ENCODE measurements at regions not wholly inside any gene's neighbourhood (a gene's known extent, or its start where the extent isn't known, plus 50 kb on each side); places are given as distances from the start of the nearest gene placed in this dataset.

GRCh38 chr13:31068119-31068423 lies 93.6 kb downstream of the HSPH1 start:
- peak; percentile 54 for ATAC-seq

GRCh38 chr13:31067416-31068118 lies 94.1 kb downstream of the HSPH1 start:
- ATAC-seq: peak; percentile 78
- no peak for TF ChIP-seq ISL1 (CRISPR knock-in tag; IDR thresholded peaks at IDR 0.05)
- TF ChIP-seq CREB5 (CRISPR knock-in tag; IDR thresholded peaks at IDR 0.05; ENCODE audit: low read depth): no peak
- TF ChIP-seq OSR1 (CRISPR knock-in tag; IDR thresholded peaks at IDR 0.05): no peak
- TF ChIP-seq TCF4 (CRISPR knock-in tag; IDR thresholded peaks at IDR 0.05; ENCODE audit: borderline replicate concordance): no peak
- no peak for TF ChIP-seq PPARA (CRISPR knock-in tag; IDR thresholded peaks at IDR 0.05; ENCODE audit: borderline replicate concordance)
- TF ChIP-seq BACH2 (CRISPR knock-in tag; IDR thresholded peaks at IDR 0.05; ENCODE audit: borderline replicate concordance): no peak
- no peak for TF ChIP-seq ARNTL (CRISPR knock-in tag; IDR thresholded peaks at IDR 0.05; ENCODE audit: borderline replicate concordance, low read depth)
- TF ChIP-seq TSHZ2 (CRISPR knock-in tag; IDR thresholded peaks at IDR 0.05): no peak
- TF ChIP-seq SNAI2 (CRISPR knock-in tag; IDR thresholded peaks at IDR 0.05): no peak
- TF ChIP-seq CSRNP3 (CRISPR knock-in tag; IDR thresholded peaks at IDR 0.05): no peak
- no peak for TF ChIP-seq CSDC2 (CRISPR knock-in tag; IDR thresholded peaks at IDR 0.05)
- no peak for TF ChIP-seq PATZ1 (CRISPR knock-in tag; IDR thresholded peaks at IDR 0.05; ENCODE audit: borderline replicate concordance)

More at GRCh38 chr13:31068119-31068423, 93.6 kb downstream of the HSPH1 start:
- TF ChIP-seq ARNTL (CRISPR knock-in tag; IDR thresholded peaks at IDR 0.05; ENCODE audit: borderline replicate concordance, low read depth): no peak
- no peak for TF ChIP-seq ZNF565 (CRISPR knock-in tag; conservative IDR thresholded peaks at IDR 0.05; ENCODE audit: low read depth)
- no peak for TF ChIP-seq GLIS3 (CRISPR knock-in tag; IDR thresholded peaks at IDR 0.05)
- TF ChIP-seq POU6F1 (CRISPR knock-in tag; IDR thresholded peaks at IDR 0.05; ENCODE audit: borderline replicate concordance, low read depth): no peak
- TF ChIP-seq OSR1 (CRISPR knock-in tag; IDR thresholded peaks at IDR 0.05): no peak
- no peak for TF ChIP-seq PPARA (CRISPR knock-in tag; IDR thresholded peaks at IDR 0.05; ENCODE audit: borderline replicate concordance)
- TF ChIP-seq ISL1 (CRISPR knock-in tag; IDR thresholded peaks at IDR 0.05): no peak
- TF ChIP-seq ZC3H10 (CRISPR knock-in tag; IDR thresholded peaks at IDR 0.05): no peak
- TF ChIP-seq ZFP3 (CRISPR knock-in tag; IDR thresholded peaks at IDR 0.05): no peak

- ATAC-seq: no peak
- TF ChIP-seq ZFP30 (CRISPR knock-in tag; IDR thresholded peaks at IDR 0.05): no peak
- TF ChIP-seq TOX (CRISPR knock-in tag; IDR thresholded peaks at IDR 0.05; ENCODE audit: borderline replicate concordance): no peak
- TF ChIP-seq PATZ1 (CRISPR knock-in tag; IDR thresholded peaks at IDR 0.05; ENCODE audit: borderline replicate concordance): no peak
- TF ChIP-seq ZFP3 (CRISPR knock-in tag; IDR thresholded peaks at IDR 0.05): no peak
- no peak for TF ChIP-seq TSHZ2 (CRISPR knock-in tag; IDR thresholded peaks at IDR 0.05)
- TF ChIP-seq ZNF565 (CRISPR knock-in tag; conservative IDR thresholded peaks at IDR 0.05; ENCODE audit: low read depth): no peak
- TF ChIP-seq CREB5 (CRISPR knock-in tag; IDR thresholded peaks at IDR 0.05; ENCODE audit: low read depth): no peak
Measured at GRCh38 chr13:31064636-31065035, 97.1 kb downstream of the HSPH1 start.
